HPDE6-E6E7 (cell line): ENCODE measurements at regions not wholly inside any gene's neighbourhood (a gene's known extent, or its start where the extent isn't known, plus 50 kb on each side); places are given as distances from the start of the nearest gene placed in this dataset.
"Not testable (repeated sequence)": the region's sequence is repeated elsewhere in the genome, so short reads cannot be mapped to it uniquely, and the experiment has no call there.

Experiments used
- DNase-seq: peaks from one replicate; pipeline ENCODE4 v3.0.0; 2011; ENCODE audit warnings: missing footprints; ENCODE audit errors: extremely low spot score

DNA sequence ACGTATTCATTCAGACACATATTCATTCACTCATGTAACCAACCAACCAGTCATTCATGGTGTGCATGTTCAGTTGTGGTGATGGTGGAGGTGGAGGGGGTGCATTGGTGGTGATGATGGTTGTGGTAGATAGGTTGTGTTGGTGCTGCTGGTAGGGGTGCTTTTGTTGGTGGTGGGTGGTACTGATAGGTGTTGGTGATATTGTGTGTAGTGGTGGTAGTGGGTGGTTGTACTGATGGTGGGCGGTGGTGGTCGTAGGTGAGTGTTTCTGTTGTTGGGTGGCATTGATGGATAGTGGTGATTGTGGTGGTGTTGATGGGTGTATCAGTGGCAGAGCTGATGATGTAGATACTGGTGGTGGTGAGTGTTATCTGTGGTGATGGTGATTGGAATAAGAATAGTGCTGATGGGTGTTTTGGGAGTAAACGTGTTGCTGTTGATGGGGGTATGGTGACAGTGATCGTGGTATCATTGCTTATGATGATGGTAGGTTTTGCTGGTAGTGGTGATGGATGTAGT is 59.8 kb upstream of the SHB start:
- no peak for DNase-seq

GRCh38 chr9:38127271-38127839 is 58.3 kb upstream of the SHB start:
- DNase-seq = no peak

GRCh38 chr9:38126730-38127129 is 57.7 kb upstream of the SHB start:
- DNase-seq = no peak

- DNase-seq = peak; percentile 62
Observed at GRCh38 chr9:38125889-38126288, 56.9 kb upstream of the SHB start.

DNA sequence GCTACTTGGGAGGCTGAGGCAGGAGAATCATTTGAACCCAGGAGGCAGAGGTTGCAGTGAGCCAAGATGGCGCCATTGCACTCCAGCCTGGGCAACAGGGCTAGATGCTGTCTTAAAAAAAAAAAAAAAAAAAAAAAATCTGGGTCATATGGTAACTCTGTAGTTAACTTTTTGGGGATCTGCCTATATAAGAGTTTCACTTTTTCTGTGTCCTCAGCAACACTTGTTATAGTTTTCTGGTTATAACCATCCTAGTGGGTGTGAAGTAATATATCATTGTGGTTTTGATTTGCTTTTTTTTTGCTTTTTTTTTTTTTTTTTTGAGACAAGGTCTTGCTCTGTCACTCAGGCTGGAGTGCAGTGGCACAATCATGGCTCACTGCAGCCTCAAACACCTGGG is 54.3 kb upstream of the SHB start:
- DNase-seq = not testable (repeated sequence)

DNA sequence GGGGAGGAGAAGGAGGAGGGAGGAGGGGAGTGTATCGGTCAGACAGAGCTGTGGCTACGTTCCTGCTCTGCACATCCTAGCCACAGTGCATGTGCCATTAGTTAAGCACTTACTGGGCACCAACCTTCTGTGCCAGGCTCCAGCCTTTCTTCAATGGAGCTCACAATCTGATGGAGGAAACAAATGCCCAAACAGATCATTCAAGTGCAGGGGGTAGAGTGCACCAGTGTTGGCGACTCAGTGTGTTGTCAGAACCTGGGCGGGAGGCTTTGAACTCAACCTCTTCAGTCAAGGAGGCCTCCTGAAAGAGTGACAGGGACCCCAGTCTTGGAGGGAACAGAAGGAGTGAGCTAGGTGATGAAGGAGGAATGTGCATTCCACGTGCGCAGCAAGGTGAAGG is 51.9 kb upstream of the SHB start:
- no peak for DNase-seq

DNA sequence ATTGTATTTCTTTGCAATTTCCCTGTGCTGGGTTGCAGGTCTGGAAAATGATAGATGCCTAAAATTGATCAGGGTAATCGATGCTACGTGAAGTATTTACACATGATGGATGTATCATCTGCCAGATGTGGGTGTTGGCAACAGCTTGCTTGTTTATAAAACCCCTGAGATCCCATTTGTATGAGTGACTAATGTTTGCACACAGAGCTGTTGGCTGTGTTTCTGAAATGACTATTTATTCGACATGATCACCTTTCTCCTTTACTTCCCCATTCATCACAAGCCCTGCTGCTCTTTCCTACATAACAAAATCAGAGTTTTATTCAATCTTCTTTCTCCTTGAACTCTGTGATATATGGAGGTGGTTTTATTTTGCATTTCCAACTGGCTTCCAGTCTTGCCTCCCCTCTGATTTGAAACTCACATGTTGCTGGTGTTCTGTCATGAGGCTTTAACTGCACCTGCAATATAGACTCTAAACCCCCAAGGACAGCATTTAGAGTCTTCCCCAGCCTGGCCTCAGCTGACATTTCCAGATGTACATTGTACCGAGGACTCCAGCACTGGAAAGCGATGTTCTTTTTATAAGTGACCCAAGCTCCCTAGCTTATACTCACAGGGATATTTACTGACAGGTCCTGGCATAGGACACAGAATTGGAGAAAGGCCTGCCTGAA is 50.7 kb upstream of the SHB start:
- DNase-seq = no peak

DNA sequence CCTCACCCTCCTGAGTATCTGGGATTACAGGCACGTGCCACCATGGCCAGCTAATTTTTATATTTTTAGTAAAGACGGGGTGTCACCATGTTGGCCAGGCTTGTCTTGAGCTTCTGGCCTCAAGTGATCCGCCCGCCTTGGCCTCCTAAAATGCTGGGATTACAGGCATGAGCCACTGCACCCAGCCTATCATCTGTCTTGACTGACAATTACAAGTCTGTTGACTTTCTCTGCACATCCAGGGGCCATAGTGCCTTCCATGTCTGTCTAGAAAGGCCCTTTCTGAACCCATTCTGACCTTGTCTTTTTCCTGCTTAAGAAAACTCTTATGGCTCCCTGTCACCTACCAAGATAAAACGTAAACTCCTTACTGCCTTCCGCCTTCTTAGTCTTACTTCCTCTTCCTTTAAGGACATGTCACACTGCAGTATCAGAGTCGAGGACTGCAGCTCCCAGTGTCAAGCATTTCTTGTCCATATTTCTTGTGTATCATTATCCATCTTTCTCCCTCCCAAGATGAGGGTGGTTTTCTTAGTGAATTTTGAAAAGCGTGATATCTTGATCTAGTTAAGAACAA is 49.9 kb upstream of the SHB start:
- DNase-seq = no peak
